ENCODE measurements at regions not wholly inside any gene's neighbourhood (a gene's known extent, or its start where the extent isn't known, plus 50 kb on each side); places are given as distances from the start of the nearest gene placed in this dataset.

- H3K9me3 ChIP-seq (ENCODE audit: severe bottlenecking), result no peaks in the 10 kb centered on the region
- no peak for DNase-seq
- H3K4me3 ChIP-seq (ENCODE audit: low read depth, low read length), result no peak overlapping the region
These were observed 300.6 kb downstream of the VPS13C start for GRCh38 chr15:61759639-61760038.

GRCh38 chr15:61756071-61756820 is 304.0 kb downstream of the VPS13C start:
- Histone ChIP-seq H3K9me3 (ENCODE audit: severe bottlenecking) (no peaks in the 10 kb centered on the region), H3K36me3 (no peaks in the 10 kb centered on the region), H3K4me3 (ENCODE audit: low read depth, low read length) (no peak overlapping the region), H3K27me3 (ENCODE audit: insufficient read depth, low read depth, severe bottlenecking) (no peaks in the 10 kb centered on the region), H3K27ac (no peak overlapping the region)
- TF ChIP-seq, protein P1, sequence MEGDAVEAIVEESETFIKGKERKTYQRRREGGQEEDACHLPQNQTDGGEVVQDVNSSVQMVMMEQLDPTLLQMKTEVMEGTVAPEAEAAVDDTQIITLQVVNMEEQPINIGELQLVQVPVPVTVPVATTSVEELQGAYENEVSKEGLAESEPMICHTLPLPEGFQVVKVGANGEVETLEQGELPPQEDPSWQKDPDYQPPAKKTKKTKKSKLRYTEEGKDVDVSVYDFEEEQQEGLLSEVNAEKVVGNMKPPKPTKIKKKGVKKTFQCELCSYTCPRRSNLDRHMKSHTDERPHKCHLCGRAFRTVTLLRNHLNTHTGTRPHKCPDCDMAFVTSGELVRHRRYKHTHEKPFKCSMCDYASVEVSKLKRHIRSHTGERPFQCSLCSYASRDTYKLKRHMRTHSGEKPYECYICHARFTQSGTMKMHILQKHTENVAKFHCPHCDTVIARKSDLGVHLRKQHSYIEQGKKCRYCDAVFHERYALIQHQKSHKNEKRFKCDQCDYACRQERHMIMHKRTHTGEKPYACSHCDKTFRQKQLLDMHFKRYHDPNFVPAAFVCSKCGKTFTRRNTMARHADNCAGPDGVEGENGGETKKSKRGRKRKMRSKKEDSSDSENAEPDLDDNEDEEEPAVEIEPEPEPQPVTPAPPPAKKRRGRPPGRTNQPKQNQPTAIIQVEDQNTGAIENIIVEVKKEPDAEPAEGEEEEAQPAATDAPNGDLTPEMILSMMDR (IDR thresholded peaks at IDR 0.05; ENCODE audit: low read depth, low read length), result no peak
- no peak for DNase-seq

More at GRCh38 chr15:61759639-61760038, 300.6 kb downstream of the VPS13C start:
- H3K27ac ChIP-seq, result no peak overlapping the region
- no peaks in the 10 kb centered on the region for H3K36me3 ChIP-seq
- no peaks in the 10 kb centered on the region for H3K27me3 ChIP-seq (ENCODE audit: insufficient read depth, low read depth, severe bottlenecking)
- TF ChIP-seq, protein P1 (IDR thresholded peaks at IDR 0.05; ENCODE audit: low read depth, low read length), result no peak

- H3K27me3 ChIP-seq (ENCODE audit: insufficient read depth, low read depth, severe bottlenecking), result no peaks in the 10 kb centered on the region
- H3K27ac ChIP-seq, result no peak overlapping the region
- no peaks in the 10 kb centered on the region for H3K9me3 ChIP-seq (ENCODE audit: severe bottlenecking)
- no peak overlapping the region for H3K4me3 ChIP-seq (ENCODE audit: low read depth, low read length)
- H3K36me3 ChIP-seq, result no peaks in the 10 kb centered on the region
- TF ChIP-seq, protein P1 (IDR thresholded peaks at IDR 0.05; ENCODE audit: low read depth, low read length), result no peak
- no peak for DNase-seq
These were observed 304.8 kb downstream of the VPS13C start for GRCh38 chr15:61755467-61755866.

GRCh38 chr15:61753018-61753710 is 307.1 kb downstream of the VPS13C start:
- no peak overlapping the region for H3K4me3 ChIP-seq (ENCODE audit: low read depth, low read length)
- no peak for DNase-seq
- TF ChIP-seq, protein P1 (IDR thresholded peaks at IDR 0.05; ENCODE audit: low read depth, low read length), result no peak
- no peaks in the 10 kb centered on the region for H3K27me3 ChIP-seq (ENCODE audit: insufficient read depth, low read depth, severe bottlenecking)
- H3K27ac ChIP-seq, result no peak overlapping the region
- H3K9me3 ChIP-seq (ENCODE audit: severe bottlenecking), result no peaks in the 10 kb centered on the region
- no peaks in the 10 kb centered on the region for H3K36me3 ChIP-seq

- no peak overlapping the region for H3K4me3 ChIP-seq (ENCODE audit: low read depth, low read length)
- no peak overlapping the region for H3K27ac ChIP-seq
- no peaks in the 10 kb centered on the region for H3K9me3 ChIP-seq (ENCODE audit: severe bottlenecking)
- no peak for DNase-seq
- no peaks in the 10 kb centered on the region for H3K36me3 ChIP-seq
- H3K27me3 ChIP-seq (ENCODE audit: insufficient read depth, low read depth, severe bottlenecking), result no peaks in the 10 kb centered on the region
- TF ChIP-seq, protein P1 (IDR thresholded peaks at IDR 0.05; ENCODE audit: low read depth, low read length), result no peak
These were observed 308.2 kb downstream of the VPS13C start for GRCh38 chr15:61752001-61752400.

Data from WERI-Rb-1 (cell line).